ENCODE measurements at regions not wholly inside any gene's neighbourhood (a gene's known extent, or its start where the extent isn't known, plus 50 kb on each side); places are given as distances from the start of the nearest gene placed in this dataset.
A peak's percentile ranks its signal among the peaks of the same experiment; 100 is the strongest.

DNA sequence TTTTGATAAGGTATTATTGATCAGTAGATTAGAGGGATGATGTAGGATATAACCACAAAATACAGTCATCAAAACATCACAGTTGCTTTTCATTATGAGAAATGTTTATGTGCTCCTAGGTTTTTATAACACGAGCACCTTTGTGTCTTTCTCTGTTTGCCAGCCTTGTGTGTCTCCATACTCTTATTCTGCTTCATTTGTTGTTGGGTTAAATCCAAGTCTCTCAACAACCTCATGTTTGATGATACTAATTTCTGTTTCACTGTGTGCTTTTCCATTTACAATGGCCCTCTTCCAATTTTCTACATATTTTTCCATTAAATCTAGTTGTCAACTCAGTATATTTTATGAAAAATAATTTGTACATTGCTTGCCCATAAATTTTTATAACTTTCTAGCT lies 107.7 kb upstream of the POU2AF2 start:
- peak; percentile 74 for DNase-seq

DNA sequence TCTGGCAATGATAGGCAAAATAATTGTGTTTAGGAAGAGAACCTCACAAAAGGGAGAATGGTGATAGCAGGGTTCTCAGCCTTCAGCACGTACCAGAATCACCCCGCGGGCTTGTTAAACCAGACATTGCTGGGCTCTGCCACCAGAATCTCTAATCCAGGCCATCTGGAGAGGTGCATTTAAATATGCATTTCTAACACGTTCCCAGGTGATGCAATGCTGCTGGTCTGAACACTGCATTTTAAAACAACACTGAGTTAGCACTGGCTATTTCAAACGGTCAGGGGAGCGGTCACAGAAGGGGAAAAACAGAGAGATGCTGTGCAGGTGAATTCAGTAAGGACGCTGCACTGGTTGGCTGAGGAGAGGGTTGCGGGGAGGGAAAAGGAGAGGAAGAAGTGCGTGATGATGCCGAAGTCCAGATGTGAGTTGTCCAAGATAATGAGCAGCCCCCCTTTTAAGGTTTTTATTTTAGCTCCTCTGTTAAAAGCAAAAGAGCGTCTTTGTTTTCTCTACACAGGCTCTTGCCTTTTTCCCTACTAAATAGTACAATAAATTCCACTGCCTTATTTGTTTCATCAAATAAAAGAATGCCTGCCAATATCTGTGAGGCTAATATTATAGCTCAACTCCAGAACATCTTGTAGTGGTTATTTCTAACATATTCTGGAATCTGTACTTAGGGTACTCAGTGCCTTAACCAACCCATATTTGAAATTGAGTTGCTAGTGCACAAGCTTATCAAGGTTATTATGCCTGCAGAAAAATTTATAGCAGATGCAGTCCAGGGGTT lies 109.6 kb upstream of the POU2AF2 start:
- DNase-seq: peak; percentile 96

DNA sequence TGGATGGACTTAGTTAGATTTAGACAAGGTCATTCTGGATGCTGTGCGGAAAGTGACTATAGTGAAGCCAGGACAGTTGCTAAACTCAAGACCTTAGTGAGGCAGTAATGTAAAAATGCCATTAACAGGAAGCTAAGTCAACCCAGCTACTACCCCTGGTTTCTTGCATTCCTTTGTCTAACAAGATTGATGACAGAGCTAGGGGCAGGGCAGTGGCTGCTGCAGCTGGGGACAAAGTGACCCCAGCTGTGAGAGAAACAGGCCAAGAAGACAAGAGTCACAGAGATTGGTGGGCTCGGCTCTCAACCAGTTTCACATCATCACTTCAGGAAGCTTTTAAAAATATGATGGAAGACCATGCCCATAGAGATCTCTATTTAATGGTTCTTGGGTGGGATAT lies 110.4 kb upstream of the POU2AF2 start:
- DNase-seq: peak; percentile 95

DNA sequence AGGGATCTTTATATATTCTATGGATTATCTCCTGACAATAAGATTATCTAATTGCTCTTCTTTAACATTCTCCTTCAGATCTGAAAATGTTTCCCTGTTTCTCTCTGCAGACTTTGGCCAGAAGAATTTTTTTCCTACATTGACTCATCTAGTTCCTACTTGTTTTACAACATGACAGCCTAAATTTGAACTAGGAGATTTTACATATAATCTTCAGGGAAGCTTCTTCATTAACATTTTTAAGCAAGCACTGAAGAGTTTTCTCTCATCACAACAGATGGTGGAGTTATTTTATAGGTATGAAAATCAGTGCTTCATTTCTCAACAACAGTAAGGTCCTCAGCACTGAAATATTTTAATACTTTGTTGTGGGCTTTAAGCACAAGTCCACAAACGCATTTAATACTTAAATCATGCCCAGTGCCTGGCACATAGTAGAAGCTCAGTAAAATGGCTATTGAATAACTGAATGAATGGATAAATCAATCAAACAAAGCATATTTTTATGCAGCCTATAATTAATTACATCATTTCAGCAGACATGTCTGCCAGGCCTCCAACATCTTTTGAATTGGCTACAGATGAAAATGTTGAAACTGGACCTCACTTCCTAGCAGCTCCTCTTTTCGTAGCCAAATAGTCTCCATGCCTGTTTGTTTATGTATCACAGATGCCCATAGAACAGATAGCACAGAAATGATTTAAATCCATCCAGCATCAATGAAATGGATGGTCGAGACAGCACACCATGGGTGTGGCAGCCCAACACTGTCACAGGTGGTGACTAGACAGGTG lies 117.3 kb upstream of the POU2AF2 start:
- peak; percentile 44 for DNase-seq

DNA sequence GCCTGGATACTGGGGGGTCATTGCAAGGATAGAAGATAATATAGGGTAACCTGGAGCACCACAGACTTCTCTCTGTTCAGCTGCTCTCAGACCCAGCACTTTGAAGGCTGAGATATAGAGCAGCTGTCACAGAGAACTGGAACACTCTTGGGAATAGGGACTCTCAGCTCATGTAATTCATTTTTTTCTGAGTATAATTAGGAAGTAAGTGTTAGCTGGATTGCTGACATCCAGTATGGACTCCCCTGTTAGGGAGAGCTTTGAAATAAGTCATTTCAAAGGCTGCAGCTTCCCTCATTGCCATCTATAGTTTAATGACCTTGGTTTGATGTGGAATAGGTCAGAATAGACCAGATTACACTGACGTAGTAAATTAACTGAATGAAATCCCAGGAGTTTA lies 120.8 kb upstream of the POU2AF2 start:
- peak; percentile 52 for DNase-seq

DNA sequence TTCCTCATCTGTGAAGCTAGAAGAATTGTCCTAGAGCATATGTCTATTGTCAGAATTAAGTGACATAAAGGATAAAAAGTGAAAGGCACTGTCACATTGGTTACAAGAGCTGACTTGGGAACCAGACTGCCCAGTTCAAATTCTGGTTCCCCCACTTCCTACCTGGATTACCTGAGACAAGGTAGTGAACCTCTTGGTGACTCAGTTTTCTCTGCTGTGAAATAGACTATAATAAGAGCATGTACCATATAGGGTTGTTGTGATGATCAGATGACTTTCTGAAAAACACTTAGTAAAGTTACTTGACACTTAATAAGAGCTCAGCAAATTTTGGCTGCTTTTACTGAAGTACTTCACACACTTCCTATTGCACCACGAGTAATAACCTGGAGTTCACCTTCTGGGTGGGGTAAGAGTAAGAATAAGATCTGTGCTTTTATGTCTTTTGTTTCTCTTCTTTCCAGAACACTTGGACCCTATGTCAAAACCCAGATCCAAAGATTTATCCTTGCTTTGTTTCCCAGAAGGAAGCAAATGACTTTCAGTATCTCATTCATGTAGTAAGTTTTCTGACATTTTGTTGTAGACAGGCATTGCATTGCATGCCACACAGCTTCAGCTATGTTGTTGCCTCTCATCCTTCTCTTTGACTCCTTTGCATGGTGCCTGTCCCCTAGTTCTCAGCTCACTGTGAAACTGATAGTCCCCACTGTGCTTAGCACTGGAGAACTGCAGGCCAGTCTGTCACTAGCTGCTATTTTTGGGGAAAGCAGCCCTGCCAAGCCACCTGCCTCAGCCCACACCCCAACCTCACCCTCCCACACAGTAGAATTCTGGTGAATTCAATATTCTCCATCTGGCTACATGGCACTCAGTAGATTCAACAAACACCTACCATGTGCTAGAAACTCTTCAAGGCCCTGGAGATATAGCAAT lies 121.8 kb upstream of the POU2AF2 start:
- DNase-seq: no peak

DNA sequence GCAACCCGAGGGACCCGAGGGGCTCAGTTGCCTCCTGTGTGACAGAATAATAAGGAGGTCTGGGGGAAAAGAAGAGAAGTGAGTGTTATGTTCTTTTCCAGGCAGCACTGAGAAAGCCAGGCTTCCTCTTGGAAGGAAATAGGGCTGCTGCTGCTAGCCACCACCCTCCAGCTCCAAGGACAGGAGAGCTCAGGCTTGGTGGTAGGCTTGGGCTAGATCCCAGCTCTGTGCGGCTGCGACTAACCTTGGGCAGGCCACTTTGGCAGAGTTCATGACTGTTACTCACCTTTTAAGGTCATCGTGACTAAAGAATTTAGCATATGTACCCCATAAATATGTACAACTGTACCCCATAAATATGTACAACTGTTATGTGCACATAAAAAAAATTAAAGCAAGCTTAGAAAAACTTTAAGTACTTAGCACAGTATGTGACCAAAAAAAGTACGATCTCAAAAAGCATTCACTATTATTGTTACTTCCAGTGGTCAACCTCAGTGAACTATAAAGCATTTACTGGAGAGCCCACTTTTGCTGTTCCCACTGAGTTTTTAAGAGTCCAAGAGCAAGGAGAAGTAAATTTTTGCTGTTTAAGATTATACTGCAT lies 124.7 kb upstream of the POU2AF2 start:
- DNase-seq: no peak

DNA sequence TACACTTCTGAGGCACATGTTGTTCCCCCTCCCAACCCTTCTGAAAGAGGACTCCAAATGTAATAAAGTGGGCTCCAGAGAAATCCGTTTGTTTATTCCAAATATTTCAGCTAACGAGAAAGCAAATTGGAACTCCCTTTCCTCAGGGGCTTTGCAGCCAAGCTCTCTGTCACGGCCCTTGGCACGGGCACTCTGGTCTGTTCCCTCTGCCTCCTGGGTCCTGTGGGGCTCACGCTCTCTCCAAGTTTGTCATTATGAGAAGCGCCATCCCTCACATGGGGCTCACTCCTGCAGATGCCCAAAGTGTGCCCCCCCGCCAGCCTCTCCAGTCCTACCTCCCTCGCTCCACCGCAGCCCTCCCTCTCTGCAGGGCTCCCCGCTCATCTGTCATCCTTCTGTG lies 125.4 kb upstream of the POU2AF2 start:
- DNase-seq: no peak

DNA sequence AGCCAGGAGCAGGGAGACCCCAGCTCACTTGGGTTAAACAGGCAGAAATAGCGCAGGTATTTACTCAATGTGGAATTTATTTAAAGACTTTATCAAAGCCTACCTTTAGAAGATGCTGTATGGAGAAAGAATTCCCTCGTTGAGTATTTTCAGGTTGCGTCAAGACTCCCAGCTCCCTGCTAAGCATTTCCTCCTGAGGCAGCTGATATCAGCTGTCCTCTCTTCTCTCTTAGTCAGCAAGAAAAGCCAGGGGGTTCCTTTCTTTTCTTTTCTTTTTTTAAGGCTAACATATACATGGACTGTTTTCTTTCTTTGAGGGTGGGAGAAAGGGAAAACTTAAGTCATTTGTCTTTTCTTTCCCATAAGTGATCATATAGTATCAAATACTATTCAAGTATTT lies 125.8 kb upstream of the POU2AF2 start:
- DNase-seq: no peak

DNA sequence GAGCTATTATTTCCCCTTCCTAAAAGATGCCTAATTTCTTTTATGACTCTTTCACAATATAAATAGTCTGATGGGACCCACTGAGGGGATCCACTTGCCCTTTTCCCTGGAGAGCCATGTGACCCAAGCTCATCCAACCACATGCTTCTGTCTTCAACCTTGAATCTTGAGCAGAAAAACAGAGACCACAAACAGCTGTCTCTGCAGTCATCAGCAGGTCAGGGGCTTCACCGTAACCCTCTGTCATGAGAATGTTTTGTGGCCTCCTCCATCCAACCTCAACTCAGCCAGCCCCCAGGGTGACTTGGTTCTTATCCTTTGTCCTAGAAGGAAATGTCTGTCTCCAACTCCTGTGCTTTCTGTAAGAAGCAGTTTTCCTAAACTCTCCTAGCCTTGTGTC lies 129.6 kb upstream of the POU2AF2 start:
- no peak for DNase-seq

DNA sequence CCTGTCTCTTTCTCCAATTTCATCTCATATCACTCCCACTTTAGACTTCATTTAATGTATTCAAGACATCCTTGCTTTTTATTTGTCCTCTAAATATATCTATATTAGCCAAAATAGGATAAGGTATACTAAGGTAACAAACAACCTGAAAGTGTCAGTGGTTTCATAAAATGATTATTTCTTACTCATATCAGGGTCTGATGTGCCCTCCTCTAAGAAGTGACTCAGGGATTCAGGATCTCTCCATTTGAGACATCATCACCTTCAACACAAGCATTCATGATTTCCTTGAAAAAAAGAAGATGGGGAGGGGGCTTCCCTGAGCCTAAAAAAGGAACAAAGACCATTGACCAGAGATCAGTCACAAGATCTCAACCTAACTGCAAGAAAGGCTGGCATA lies 131.4 kb upstream of the POU2AF2 start:
- no peak for DNase-seq

DNA sequence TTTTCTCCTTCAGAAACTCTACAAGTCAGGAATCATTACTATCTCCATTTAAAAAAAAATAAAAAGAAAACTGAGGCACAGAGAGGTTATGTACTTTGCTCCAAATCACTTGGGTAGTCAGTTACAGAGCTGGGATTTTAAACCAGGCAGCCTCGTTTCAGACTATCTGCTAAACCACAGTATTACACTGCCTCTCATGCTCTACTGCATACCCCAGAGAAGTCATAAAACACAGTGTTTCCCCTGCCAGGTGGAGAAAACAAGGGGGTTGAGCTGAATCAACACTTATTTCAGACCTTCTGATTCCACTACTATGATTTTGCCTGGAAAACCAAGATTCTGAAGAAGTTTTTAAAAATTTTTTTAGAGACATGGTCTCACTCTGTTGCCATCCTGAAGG lies 132.9 kb upstream of the POU2AF2 start:
- DNase-seq: no peak

DNA sequence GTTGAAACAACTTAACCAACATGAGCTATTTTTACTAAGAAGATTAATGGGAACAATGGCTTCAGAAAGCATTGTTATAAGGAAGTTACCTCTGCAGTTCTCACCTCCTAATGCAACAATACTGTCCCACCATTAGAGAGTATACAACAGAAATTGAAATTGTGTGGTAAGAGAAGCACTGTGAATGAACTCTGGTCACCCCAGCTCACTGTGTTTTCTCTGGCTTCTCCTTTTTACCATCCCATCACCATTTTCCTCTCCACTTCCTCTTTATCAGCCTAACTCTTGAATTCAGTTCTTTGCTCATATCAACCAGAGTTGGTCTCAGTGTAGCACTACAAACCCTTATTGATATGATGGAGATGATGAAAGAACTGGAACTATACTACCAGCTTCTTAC lies 138.0 kb upstream of the POU2AF2 start:
- no peak for DNase-seq

DNA sequence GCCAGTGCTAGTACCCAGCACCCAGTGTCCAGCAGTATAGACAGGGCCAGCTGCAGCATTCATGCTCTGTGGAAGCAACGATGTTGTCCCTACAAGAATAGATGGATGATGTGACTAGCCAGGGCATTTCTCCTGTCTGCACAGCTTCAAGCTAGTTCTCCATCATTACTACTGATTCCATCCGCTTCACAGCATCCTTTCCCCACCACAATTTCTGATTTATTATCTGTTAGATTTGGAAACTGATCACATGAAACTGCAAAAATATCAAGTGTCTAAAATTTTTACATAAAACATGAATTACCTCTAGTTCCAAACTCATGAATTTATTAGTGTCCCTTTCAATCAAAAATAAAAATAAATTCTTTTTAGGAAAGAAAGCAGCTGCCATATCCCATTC lies 138.9 kb upstream of the POU2AF2 start:
- no peak for DNase-seq

DNA sequence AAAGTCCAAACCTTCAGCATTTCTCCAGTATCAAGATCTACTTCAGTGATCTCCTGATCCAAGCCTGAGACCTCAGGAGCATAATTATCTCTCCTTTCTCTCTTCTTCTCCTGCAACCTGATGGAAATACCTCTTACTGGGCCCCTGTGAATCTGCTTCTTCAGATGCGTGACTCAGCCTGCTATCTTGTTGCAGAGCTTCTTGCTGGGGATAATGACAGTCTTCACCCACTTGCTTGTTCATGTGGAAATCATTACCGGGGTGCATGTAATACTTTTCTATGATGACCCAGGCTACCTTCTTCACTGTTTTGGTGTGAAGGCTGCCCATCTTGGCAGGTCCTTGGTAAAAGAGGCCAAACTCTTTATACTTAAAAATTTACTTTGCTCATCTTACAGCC lies 140.0 kb upstream of the POU2AF2 start:
- DNase-seq: no peak

DNA sequence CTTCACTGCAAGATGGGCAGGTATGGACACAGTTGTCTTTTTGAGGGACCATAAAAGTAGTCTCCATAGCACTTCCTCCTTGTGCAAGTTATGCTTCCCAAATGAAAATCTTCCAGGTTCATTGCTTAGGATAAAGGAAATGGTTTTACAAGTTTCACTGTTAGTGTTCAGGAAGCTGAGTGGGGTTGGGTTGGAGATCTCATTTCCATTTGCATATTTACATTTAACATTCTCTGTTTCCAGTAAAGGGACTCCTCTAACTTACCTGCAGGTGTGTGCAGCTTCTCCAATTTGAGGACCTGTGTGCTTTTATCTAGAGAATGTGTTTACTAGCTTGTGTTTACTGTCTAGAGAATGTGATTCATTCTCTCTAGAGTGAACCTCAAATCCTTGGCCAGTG lies 141.3 kb upstream of the POU2AF2 start:
- DNase-seq: no peak

DNA sequence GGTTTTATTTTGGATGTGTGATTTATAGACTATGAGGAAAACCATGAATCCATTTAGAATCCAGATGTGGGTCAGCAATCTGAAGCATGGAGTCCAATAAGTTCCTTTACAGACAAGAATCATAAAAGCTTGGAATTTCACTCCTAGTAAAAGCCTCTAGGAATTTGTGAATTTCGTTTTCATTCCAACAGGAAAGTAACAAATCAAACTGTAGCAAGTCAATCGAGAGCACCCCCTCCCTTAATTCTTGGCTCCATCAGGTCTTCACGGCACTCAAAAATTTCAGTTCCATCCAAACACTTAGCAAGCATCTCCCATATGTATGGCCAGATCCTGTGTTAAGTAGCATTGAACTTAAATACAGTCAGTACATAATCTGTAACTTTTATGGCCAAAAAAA lies 143.6 kb upstream of the POU2AF2 start:
- no peak for DNase-seq

DNA sequence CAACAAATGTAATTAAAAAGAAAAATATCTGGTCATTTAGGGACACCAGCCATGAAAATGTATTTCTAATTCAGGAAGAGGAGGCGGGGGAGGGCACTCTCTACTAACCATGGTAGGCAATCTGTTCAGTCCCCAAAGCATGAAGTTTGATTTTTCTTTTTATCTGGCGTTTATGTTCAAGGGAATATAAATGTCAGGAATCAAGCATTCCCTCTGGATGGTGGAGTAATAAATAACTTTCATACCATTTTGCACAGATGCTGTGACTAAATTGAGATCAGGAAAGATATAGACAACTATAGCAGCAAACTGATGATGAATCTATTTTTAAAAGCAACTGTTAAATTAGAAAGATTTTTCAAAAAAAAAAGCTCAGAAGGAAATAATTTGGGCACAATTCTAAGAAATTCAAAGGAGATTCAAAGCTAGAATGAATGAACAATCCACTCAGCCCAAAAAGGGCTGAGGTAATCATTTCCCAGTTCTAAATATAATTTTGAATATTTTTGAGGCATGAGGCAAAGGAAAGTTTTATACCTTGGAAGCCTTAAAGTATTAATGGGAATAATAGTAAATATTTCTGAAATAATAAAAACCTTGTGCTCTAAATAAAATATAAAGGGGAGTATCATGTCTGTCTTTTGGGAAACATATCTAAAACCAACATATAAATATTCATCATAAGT lies 146.4 kb upstream of the POU2AF2 start:
- no peak for DNase-seq

DNA sequence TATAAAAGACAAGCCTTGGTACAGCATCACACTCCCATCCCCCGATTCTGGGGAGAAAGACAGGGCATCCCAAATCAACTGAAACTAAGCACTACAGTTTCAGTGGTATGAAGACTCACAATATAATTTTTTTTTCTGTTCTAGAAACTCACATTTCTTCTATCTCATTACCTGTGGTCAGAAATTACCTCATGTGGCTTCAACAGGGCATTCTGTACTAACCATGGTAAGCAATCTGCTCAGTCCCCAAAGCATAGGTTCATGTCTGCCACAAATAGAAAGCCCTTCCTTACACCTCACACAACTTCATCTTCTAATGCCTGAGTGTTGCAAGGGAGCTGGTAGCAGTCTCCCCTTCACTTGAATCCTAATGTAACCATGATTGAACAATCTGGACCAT lies 147.4 kb upstream of the POU2AF2 start:
- DNase-seq: no peak

DNA sequence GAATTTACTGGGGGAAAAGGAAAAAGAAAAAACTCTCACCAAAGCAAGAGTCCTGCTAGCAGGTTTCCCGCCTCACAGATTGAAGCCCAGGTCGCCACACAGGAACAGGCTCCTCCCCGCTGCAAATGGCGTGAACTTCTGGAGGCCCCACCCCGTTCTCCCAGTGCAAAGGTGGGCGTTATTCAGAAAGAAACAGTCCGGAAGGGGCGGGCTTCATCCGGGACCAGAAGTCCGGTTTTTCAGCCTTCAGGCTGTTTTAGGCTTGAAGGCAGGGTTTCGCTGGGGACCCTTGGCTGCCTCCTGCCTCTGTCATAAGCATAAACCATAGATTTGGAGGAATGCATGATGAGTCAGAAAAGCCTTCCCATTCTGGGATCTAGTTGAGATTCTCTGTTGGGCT lies 148.3 kb upstream of the POU2AF2 start:
- DNase-seq: peak; percentile 97

DNA sequence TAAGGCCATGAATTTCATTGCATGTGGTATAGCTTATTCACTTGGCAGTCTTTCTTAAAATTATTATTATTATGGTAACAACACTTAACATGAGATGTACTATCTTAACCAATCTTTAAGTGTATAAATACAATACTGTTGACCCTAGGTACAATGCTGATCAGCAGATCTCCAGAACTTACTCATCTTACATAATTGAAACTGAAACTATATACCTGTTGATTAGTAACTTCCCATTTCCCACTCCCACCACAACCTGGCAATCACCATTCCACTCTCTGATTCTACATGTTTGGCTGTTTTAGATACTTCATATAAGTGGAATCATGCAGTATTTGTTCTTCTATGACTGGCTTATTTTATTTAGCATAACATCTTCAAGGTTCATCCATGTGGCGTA lies 150.2 kb upstream of the POU2AF2 start:
- DNase-seq: no peak

DNA sequence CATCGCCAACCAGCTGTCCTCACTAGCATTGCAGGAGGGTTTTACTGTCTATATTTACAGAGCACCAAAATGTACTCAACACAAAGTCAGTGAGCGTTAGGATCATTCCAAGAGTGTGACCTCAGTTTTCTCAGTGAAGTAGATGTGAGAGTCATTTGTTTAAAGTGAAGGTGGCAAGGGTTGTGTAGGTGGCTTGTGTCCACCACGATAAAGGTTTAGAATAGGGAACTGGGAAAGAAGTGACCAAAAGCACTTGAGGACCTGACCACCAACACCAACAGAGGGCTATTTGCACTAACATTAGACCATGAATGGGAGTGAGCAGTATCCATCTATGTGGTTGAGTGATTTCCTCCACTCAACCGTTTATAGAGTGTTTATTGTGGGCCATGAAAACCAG lies 152.5 kb upstream of the POU2AF2 start:
- no peak for DNase-seq
